GM21786 (cell line): ENCODE measurements at regions not wholly inside any gene's neighbourhood (a gene's known extent, or its start where the extent isn't known, plus 50 kb on each side); places are given as distances from the start of the nearest gene placed in this dataset.
A peak's percentile ranks its signal among the peaks of the same experiment; 100 is the strongest.
"Not testable (repeated sequence)": the region's sequence is repeated elsewhere in the genome, so short reads cannot be mapped to it uniquely, and the experiment has no call there.

ENCODE experiments used
- ATAC-seq: cut with Tn5 transposase; IDR thresholded peaks from one replicate; pipeline ENCODE4 v1.9.1; 2021; ENCODE audit not compliant: unreplicated experiment

- no peak for ATAC-seq
Measured at GRCh38 chr7:67301667-67302066, 305.0 kb downstream of the TYW1 start.

GRCh38 chr7:67302113-67303039 lies 305.7 kb downstream of the TYW1 start:
- peak; percentile 84 for ATAC-seq

- ATAC-seq, result not testable (repeated sequence)
Measured at GRCh38 chr7:67304846-67305245, 308.2 kb downstream of the TYW1 start.

GRCh38 chr7:67306331-67306730 lies 309.7 kb downstream of the TYW1 start:
- no peak for ATAC-seq

DNA sequence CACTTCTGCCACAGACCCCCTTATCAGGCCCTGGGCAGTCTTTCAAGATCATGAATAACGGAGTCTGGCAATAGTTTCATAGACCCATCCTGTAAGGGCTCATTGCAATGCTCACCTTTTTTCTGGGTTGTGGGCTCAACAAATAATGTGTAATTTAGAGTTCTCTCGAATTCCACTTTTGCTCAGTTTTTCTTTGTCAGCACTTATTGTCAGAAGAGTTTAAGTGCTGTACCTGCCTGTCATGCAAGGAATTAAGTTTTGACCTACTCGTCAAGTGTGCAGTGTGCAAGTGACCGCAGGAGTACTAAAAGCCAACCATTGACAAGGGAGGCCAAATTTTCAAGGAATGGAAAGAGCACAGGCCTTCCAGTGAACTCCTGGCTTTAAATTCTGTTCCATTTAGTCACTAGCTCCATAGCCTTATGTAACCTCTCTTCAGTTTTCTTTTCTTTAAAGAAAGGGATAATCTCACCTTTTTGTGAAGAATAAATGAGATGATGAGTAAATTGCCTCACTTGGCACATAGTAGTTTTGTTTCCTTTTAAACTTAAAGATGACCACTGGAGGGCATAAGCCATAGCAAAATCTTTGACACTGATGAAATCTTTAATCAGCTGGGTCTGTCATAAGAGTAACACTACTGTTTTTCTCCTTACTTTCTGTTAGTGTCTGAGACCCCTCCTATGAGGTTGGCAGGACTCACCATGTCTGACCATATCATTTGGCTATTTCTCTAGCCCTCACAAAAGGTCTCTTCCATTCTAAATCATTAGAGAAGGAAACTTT lies 313.3 kb downstream of the TYW1 start:
- ATAC-seq, result no peak

- no peak for ATAC-seq
Measured at GRCh38 chr7:67311901-67312300, 315.3 kb downstream of the TYW1 start.

- no peak for ATAC-seq
Measured at GRCh38 chr7:67313213-67313612, 316.6 kb downstream of the TYW1 start.

GRCh38 chr7:67316902-67317301 lies 320.3 kb downstream of the TYW1 start:
- not testable (repeated sequence) for ATAC-seq

DNA sequence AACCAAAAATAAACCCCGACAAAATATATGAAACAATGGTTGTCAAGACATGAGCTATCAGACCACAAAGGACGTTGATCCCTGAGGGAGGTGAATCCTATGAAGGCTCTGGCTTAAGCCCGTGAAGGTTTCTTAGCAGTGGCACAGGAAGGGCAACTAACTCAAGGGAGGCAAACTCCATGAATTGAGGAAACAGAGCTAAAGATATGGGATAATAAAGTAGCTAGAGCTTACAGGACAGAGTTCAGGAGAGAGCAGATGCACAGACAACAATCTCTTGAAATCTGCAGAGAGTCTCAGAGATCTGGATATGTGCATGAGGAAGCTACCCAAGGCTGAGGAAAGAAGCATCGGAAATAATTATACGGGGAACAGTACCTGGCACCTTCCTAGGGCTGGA lies 331.6 kb downstream of the TYW1 start:
- ATAC-seq, result not testable (repeated sequence)

GRCh38 chr7:67335165-67335564 lies 338.5 kb downstream of the TYW1 start:
- ATAC-seq, result not testable (repeated sequence)

DNA sequence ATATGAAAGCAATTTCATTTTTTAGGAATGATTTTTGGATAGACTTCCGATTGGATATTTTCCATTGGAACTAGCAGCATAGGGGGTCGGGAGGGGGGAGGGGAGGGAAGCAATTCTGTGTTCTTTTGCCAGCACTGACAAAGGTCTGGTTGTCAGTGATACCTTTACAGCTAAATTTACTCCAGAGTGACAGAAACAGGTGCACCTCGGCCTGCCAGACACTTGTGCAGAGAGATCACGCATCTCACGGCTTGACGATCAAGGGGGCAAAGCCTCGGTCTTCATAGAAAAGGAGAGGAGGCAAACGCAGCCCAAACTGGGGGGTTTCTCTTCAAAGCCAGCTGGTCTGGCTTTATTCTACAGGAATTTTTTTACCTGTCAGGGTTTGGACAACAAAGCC lies 339.0 kb downstream of the TYW1 start:
- ATAC-seq, result not testable (repeated sequence)

DNA sequence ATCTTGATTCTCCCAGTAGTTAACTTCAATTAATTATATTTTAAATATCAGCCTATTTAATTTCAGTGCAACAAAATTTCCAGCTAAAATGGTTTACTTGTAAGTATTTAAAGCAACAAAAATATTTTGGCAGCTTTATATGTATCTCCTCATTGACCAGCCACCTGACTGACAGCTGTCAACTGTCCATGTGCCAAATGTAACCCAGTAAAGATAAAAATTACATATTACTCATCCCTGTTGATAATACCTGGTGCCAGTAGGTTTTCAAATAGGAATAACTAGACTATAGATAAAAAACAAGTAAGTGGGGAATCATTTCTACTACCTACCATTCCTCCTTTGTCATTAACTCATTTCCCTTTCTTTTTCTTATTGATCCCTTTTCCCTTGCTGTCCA lies 341.9 kb downstream of the TYW1 start:
- ATAC-seq, result not testable (repeated sequence)

GRCh38 chr7:67341153-67341768 lies 344.6 kb downstream of the TYW1 start:
- no peak for ATAC-seq

DNA sequence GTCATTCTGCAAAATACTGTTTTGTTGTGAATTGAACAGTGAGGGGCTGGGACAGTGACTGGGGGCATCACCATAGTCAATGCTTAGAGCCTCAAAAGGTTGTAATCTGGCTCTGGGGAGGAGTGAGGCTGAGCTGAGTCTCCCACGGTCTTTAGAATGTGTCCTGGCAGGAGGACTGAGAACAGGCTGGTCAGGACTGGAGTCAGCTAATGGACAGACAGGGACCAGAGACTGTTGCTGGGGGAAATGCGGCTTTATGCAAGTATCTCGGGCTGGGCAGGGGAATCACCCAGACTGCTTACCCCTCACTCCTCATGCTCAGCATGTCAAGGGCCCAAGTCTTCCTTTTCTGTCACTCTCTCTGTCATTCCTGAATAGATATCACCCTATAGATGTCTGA lies 346.5 kb downstream of the TYW1 start:
- ATAC-seq, result no peak

GRCh38 chr7:67343572-67343971 lies 346.9 kb downstream of the TYW1 start:
- no peak for ATAC-seq

- no peak for ATAC-seq
Measured at GRCh38 chr7:67344481-67345193, 348.0 kb downstream of the TYW1 start.

DNA sequence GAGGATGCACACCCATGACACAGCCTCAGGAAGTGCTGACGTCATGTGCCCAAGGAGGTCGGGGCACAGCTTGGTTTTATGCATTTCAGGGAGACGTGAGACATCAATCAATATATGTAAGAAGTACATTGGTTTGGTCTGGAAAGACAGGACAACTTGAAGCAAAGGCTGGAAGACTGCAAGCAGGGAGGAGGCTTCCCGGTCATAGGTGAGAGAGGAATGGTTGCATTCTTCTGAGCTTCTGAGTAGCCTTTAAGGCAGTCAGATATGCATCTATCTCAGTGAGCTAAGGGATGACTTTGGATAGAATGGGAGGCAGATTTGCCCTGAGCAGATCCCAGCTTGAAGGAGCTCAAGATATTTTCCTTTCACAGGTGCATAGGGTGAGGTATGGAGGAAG lies 349.5 kb downstream of the TYW1 start:
- ATAC-seq, result no peak

- no peak for ATAC-seq
Measured at GRCh38 chr7:67346876-67347275, 350.2 kb downstream of the TYW1 start.

DNA sequence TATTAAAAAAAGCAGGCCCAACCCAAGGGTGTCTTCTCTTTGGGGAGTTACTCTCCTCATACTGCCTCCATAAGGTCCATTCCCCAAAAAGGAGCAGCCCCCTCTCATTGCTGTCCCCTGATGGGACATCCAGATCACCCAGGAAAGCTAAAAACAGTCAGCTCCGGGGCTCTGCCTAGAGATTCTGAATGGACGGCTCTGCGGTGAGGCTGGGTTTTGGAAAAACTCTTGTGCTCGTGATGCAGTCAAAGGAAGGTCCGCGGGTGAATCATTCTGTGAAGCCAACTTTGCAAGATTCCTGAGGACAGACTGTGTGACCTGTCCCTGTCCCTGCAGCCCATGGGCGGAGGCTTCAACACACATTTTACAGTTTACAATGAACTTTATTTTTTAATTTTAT lies 351.5 kb downstream of the TYW1 start:
- ATAC-seq, result no peak

GRCh38 chr7:67357653-67358052 lies 361.0 kb downstream of the TYW1 start:
- ATAC-seq, result not testable (repeated sequence)

DNA sequence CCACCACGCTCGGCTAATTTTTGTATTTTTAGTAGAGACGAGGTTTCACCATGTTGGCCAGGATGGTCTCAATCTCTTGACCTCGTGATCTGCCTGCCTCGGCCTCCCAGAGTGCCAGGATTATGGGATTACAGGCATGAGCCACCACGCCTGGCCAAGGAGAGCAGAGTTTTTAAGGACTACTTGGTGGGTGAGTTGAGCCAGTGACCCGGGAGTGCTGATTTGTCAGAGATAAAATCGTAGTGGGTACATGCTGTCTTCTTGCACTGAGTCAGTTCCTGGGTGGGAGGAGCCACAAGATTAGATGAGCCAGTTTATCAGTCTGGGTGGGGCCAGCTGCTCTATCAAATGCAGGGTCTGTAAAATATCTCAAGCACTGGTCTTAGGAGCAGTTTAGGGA lies 361.7 kb downstream of the TYW1 start:
- ATAC-seq, result not testable (repeated sequence)
